Left ventricle myocardium superior (tissue), 1 donor: ENCODE measurements at regions not wholly inside any gene's neighbourhood (a gene's known extent, or its start where the extent isn't known, plus 50 kb on each side); places are given as distances from the start of the nearest gene placed in this dataset.

Experiments used
- ATAC-seq: fragments of 200-7000 bp; cut with Tn5 transposase; one replicate; pipeline ENCODE4 v1.9.1; 2020; ENCODE audit warnings: mild to moderate bottlenecking, moderate library complexity
- DNase-seq: peaks from one replicate; pipeline ENCODE4 v3.0.0-alpha.2; 2020
- intact Hi-C: fragments of 100-400 bp; cut with micrococcal nuclease; formaldehyde crosslinking; loops from one replicate; pipeline ENCODE4 v1.11.0; 2022
- donor health status: DM: no; HTN: yes; CAD: no; lungs with severe emphysema.

GRCh38 chr2:30041884-30042283, 104.9 kb upstream of the YPEL5 start:
- ATAC-seq (no peak), DNase-seq (no peak)
- intact Hi-C loops = no loop called here

DNA sequence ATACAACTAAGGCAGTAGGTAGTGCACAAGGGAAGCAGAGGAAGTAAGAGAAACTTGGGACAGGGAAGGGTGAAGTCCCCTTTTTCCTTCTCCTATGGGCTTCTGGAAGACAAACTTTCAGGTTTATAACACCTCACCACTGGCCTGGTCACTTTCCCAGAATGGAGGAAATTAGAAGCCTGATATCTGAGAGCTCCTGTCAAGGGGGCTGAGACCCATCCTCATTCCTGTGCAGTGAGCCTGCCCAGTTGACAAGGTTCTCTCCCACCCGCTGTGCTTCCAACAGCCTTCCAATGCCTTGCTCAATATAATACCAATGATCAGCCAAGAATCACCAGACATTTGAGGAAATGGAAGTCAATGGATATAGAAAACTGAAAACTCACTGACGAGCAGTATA, 100.4 kb upstream of the YPEL5 start:
- DNase-seq (no peak), ATAC-seq (no peak)
- intact Hi-C loops = no loop called here

DNA sequence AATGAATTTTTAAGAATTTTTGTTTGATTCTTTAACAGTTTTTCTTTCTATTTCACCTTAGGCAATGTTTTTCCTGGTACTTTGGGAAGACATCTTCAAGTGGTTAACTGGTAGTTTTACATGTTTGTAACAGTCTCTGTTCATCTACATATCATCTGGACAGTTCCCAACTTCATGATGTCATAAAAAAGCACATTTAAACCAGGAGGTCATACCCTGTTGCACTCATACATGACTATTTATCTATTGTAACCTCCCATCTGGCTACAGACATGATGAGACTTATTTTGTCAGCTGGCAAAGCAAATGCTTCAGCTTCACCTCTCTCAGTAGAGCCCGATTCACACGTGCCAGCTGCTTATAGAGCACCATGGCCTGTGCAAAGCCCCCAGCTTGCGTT, 99.8 kb upstream of the YPEL5 start:
- DNase-seq = no peak

DNA sequence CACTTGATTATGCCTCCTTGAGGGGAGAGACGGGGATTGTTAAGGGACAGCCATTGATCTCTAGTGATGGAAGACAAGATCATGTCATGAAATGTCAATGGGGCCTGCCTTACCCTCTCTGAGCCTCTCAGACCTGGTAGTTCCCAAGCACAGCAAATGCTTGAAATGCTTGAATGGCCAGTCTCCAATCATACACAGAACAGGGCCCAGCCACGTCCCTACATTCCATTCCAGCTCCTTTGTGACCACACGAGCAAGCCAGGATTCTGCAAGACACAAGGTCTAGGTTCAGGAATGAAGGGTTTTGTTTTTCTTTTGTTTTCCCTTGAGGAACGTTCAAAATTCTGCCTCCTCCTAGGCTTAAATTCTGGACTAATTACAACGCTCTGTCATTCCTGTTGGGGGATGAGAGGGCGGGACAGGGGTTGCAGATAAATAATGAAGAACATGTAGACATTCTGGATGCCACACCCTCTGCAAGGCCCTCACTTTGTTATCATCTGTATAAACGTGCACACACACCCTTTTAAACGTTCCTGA, 98.1 kb upstream of the YPEL5 start:
- intact Hi-C loops = no loop called here
- ATAC-seq (no peak), DNase-seq (no peak)

More for the DNA sequence above, 99.8 kb upstream of the YPEL5 start:
- intact Hi-C loops = no loop called here
- ATAC-seq = no peak

- DNase-seq = no peak
- intact Hi-C loops = no loop called here
- no peak for ATAC-seq
Observed at GRCh38 chr2:30055548-30055947, 91.3 kb upstream of the YPEL5 start.

- peak; percentile 78 for ATAC-seq
- intact Hi-C loops = no loop called here
Observed at GRCh38 chr2:30060562-30060961, 86.2 kb upstream of the YPEL5 start.

DNA sequence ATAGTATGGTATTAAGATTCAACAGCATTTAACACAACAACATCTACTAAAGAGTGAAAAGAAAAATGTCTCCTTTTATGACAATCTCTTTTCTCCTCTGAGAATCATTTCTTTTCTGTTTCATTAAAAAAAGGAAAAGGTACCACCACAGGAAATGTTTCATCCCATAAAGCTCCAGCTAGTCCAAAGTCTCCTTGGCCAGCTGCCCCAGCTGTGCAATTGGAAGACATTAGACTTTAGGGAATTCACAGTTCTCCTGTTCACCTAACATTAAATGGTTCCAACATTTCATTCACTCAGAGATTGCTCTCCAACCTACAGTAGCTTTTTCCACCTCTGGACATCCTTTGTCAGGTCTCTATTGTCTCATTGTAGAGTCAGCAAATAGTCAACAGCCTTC, 78.7 kb upstream of the YPEL5 start:
- ATAC-seq (no peak), DNase-seq (no peak)
- intact Hi-C loops = no loop called here

More at GRCh38 chr2:30060562-30060961, 86.2 kb upstream of the YPEL5 start:
- DNase-seq = peak; percentile 32

- DNase-seq (peak; percentile 45), ATAC-seq (peak; percentile 90)
- intact Hi-C loops = no loop called here
Observed at GRCh38 chr2:30072250-30072842, 74.5 kb upstream of the YPEL5 start.

GRCh38 chr2:30073523-30073922, 73.3 kb upstream of the YPEL5 start:
- intact Hi-C loops = no loop called here
- DNase-seq = no peak
- ATAC-seq = peak; percentile 75

DNA sequence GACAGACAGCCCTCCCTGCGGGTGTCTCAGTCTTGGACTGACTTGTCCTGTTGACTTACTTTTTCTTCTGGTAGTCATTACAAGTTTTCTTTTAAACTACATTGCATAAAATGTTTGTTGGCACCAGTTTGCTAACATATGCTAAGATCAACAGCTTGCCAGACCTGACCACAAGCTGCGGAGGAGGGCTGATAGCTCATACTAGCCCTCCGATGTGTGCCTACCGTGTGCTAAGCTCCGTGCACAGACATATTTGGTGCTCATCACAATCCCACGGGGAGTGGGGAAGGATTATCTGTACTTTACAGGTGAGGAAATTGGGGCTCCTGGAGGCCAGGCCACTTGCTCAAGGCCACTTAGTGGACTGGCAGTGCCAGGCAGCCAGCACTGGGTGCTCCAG, 72.8 kb upstream of the YPEL5 start:
- intact Hi-C loops = no loop called here
- DNase-seq (no peak), ATAC-seq (peak; percentile 14)

DNA sequence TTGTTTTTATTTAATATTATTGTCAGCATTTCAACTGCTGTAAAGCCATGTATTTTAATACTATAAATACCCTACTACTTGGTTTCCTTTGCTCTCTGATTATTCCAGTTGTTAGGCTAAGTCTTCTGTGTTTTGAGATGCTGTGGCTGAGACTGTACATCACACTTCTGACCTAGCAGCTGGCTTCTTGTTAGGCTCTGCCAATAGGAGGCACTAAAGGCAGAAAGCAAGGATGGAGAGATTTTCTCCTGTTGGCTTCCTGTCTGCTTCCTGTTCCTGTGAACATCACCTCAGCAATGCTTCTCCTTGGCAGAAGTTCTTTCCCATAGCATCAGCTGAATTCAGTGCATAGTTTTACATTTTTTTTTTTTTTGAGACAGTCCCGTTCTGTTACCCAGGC, 68.3 kb upstream of the YPEL5 start:
- intact Hi-C loops = no loop called here
- DNase-seq (no peak), ATAC-seq (no peak)

- ATAC-seq (no peak), DNase-seq (no peak)
- intact Hi-C loops = no loop called here
Observed at GRCh38 chr2:30084915-30085314, 61.9 kb upstream of the YPEL5 start.

DNA sequence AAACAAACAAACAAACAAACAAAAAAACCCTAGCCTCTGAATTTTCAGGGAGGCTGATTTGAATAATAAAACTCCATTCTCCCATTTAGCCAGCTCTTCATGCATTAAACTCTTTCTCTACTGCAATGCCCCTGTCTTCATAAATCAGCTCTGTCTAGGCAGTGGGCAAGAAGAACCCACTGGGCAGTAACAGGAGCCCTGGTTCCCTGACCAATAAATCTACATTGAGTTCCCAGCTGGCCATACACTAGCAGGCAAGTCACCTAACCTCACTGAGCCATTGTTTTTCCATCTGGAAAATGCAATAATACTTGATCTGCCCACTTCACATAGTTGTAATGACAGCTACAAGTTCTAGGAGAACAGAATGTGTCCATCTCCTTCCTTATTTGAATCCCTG, 57.6 kb upstream of the YPEL5 start:
- ATAC-seq (no peak), DNase-seq (no peak)
- intact Hi-C loops = no loop called here

DNA sequence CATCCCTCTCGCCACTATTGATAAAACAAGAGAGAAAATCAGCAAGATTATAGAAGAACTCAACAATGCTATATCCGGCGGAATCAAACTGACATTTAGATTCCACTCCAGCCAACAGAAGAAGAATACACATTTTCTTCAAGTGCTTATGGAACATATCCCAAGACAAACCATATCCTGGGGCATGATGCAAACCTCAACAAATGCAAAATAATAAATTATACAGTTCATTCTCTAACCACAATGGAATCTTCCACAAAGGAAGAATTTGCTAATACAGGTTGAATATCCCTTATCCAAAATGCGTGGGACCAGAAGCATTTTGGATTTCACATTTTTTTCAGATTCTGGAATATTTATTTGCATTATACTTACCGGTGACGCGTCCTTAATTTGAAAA, 51.4 kb upstream of the YPEL5 start:
- no peak for ATAC-seq
- DNase-seq = no peak
- intact Hi-C loops = no loop called here

DNA sequence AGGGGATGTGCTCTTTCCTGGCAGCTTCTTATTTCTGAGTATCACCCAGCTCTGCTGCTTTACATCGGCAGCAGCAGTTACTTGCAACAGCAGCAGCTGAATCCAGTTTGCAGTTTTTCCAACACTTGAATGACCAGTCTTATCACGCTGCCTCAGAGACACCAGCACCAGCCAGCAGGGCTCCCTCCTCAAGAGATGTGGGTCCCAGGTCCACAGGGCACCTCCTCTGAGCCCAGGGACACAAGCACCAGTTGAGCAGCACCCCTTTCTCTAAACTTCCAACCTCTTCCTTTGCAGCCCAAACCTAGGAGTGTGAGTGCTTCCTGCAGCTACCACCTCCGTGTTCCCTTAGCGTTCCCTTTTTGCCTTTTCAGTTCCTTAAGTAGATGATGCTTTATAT, 50.4 kb upstream of the YPEL5 start:
- DNase-seq (no peak), ATAC-seq (no peak)
- intact Hi-C loops = no loop called here
